OCI-M2 (cell line): ENCODE measurements at regions not wholly inside any gene's neighbourhood (a gene's known extent, or its start where the extent isn't known, plus 50 kb on each side); places are given as distances from the start of the nearest gene placed in this dataset.

ENCODE experiments used
- DNase-seq: peaks from one replicate; lab custom pipeline; 2025; ENCODE audit not compliant: unreplicated experiment; lab: John Stamatoyannopoulos, UW

DNA sequence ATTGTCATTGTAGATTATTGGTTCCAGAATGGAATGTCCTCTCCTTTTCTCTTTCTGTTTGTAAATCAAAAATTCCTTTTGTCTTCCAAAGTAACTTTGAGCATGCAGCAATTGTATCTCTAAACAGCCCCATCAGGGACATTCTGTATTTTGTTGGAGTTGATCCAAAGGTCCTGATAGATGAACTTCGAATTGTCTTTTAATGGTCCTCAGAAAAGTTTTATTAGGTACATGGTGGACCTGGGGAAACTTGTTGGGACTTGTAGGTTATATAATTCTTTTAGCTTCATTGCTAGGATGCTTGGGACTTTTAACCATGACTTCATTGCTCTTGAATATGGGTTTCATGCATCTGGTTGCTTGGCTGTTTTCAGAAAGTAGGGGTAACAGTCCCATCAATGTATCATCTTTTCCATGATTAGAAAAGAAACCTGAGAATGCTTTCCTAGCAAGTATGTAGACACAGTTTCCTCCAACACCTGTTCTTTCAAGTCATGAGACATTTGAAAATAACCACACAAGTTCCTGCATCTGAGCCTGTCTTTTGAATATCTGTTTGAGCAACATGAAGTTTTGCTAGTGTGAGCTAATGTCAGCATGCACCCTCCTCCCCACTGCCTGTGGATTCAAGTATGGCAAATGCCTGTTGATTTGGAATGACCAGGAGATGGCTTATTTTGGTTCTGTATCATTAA lies 413.1 kb downstream of the KCNRG start:
- no peak for DNase-seq

DNA sequence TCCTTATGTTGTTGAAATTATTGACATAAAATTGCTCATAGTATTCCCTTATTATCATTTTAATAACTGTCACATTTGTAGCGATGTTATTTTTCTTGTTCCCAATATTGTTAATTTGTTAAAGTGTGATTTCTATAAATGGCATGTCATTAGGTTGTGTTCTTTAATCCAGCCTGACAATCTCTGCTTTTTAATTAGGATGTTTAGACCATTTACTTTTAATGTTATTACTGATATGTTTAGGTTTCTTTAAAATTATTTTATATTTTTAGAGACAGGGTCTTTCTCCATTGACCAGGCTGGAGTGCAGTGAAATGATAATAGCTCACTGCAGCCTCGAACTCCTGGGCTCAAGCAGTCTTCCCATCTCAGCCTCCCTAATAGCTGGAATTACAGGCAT lies 408.5 kb downstream of the DLEU7 start:
- no peak for DNase-seq

DNA sequence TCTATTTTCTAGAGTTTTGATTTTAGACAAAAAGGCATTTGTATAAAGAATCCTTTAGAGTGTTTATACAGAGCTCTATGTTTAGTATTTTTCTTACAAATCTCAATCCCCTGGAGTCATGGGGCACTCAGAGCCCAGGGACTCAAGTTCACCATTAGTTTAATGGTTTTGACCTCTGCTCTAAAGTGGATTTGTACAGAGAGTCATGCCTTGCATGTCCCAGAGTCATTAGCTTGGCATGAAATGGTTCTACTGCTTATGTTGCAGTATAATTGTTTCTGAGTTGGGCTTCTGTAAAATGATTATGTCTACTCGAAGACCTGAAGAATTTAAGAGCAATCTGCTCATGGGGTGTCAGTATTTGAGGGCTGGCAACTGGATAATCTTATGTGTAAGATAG lies 406.2 kb downstream of the DLEU7 start:
- no peak for DNase-seq

DNA sequence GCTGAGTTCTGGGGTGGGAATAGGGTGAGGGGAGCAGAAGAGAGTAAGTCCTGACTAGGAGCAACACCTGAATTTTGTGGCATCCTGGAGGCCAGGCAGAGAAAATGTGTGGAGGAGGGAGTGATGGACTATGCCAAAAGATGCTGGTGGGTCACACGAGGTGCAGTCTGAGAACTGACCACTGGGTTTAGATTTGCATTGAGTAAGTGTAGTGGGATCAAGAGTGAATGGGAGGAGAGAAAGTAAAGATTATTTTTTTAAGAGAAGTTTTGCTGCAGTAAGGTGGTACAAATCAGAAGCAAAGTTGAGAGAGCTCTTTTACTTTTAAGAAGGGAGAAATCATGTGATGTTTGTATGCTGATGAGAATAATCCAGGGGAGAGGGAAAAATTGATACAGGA lies 405.1 kb downstream of the DLEU7 start:
- no peak for DNase-seq

DNA sequence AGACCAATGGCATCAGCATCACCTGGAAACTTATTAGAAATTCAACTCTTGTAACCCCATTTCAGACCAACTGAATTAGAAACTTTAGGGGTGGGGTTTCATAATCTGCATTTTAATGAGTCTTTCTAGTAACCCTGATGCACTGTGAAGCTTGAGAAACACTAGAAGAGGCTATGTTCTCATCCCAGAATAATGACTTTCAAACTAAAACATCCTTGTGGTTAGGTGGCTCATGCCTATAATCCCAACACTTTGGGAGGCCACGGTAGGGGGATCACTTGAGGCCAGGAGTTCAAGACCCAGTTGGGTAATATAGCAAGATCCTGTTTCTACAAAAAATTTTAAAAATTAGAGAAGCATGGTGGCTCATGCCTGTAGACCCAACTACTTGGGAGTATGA lies 402.4 kb downstream of the DLEU7 start:
- DNase-seq: no peak

DNA sequence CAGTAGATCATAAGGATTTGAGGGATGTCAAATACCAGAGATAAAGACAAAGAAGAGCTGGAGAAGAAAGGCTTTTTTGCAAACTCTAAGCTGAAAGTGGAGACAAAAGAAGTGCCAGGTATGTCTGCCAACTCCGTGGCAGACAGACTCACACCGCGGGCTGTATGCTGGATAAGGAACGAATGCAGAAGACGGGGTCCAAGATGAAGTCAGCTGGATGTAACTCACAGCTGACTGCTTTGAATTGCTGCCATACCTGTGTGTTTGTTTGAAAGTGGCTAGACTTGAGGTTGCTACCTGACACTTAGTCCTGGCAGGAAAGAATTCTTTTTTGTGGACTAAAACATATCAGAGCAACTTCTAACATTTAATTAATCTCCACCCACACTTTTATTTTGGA lies 398.8 kb downstream of the DLEU7 start:
- DNase-seq: no peak

DNA sequence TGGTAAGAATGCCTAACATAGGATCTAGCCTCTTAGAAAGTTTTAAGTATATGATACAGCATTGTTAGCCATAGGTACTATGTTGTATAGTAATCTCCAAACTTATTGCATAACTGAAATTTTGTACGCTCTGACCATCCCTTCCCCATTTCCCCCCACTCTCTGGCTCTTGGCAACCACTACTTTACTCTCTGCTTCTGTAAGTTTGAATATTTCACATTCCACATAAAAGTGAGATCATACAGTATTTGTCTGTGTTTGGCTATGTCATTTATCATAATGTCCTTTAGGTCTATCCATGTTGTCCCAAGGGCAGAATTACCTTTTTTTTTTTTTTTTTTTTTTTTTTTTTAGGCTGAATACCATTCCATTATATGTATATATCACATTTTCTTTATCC lies 396.9 kb downstream of the DLEU7 start:
- DNase-seq: no peak

DNA sequence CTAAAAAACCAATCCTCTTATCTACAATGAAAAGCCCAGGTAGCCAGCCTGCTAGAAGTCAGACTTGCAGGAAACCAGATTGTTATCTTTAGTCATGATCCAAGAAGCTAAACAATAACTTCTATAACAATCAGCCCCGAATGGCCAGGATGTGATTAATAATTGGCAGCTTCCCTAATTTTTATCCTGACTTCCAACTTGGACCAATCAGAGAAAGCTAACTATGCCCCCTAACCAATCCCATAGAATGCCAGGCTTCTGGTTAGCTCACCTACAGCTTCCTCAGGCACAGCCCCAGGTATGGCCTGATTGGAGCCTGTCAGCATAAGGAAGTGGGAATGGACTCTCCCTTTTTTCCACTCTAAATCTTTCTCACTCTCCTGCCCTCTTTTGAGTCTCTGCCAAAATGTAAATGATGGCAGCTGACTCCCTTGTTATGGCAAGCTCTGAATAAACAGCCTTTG lies 394.9 kb downstream of the DLEU7 start:
- DNase-seq: no peak

DNA sequence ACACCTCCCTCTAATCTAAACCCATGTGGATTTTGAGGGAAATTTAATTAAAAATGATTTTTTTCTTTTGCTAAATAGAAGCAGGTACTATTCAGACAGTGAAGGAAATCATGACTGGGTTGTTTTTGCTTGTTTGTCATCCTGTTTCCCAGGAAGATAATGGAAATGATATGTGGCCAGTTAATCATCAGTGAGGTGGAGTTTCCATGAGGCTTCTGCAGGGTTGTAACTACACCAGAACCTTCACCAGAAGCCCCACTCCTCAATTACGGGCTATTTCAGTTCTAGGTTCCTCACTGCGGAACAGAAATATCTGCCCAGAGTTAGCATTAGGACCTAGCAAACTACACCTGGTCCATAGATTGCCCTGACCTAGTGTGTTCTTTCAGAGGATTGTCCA lies 394.0 kb downstream of the DLEU7 start:
- DNase-seq: no peak

DNA sequence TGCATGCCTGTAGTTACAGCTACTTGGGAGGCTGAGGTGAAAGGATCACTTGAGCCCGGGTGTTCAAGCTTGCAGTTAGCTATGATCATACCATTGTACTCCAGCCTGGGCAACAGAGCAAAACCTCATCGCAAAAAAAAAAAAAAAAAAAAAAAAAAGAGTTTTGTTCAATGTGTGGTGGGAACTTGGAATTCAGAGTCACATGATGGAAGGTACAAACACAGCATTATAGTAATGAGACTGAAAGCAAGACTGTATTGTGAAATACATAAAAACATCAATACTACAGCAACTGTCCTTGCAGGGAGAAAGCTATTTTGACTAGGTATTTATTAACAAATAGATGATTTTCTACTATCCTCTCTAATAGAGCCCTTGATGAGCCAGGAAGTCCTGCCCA lies 393.2 kb downstream of the DLEU7 start:
- DNase-seq: no peak

DNA sequence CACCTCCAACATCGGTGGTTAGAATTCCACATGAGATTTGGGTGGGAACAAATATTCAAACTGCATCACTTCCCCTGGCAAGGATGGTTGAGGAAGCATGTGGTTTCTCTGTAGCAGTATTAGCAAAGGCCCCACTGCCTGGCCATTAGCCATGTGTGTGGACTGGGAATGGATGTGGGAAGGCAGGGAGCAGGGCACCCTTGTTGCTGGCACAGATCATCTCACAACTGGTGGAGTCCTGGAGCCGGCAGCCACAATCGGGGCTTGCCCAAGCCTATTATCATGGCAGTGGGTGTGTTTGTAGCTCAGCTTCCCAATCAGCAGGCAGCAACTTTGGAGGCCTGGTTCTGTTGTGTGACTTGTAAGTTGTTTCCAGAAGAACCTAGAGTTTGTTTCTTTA lies 391.9 kb downstream of the DLEU7 start:
- no peak for DNase-seq

DNA sequence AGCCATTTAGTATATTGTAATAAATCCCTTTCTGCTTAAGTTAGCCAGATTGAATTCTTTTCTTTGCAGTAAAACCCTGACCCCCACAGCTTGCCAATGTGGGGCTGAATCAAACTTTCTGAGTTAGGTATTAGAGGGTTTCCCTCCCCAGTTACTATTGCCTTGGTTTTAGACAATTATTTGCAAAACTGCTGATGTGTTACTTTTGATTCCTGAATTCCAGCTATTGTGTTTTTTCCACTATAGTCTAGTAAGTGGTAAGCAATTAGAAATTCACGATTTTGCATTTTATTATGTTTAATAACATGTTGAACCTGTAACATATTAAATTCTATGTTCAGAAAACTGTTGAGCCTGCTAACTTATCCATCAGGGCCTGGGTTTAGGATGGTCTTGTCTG lies 391.5 kb downstream of the DLEU7 start:
- DNase-seq: no peak

DNA sequence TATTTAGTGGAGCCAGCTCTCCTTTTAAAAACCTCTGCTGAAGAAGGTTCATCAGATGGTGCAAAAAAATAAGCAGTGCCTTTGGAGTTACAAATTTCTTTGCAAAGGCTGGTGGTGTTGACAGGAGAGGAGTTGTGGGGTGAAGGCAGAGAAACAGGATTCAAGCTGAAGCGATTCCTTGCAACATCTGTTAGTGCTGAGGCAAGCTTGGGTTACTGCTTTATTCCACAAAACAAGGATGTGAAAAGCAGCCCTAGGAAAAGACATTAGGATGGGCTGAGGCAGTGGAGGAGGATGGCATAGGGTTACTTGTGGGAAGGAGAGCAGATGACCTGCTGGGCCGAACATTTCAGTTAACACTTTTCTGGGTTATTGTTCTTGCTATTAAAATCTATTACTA lies 390.7 kb downstream of the DLEU7 start:
- DNase-seq: no peak

DNA sequence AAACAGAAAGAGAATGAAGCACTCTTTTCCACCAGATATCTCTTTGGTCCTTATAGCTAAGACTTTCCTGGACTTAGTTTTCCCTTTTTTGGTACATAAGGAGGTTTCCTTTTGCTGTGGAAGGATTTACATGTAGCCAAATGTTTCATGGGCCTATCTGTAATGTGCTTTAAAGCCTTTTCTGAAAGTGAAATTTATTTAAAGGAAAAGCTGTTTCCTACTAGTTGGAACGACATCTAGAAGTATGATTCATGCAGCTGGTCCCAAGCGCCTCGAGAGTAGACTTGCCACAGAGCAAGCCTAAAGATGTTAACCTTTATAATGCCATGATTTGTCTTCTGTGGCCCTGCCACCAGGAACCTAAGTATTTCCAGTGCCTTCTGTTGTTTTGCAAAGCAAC lies 390.3 kb downstream of the DLEU7 start:
- no peak for DNase-seq

DNA sequence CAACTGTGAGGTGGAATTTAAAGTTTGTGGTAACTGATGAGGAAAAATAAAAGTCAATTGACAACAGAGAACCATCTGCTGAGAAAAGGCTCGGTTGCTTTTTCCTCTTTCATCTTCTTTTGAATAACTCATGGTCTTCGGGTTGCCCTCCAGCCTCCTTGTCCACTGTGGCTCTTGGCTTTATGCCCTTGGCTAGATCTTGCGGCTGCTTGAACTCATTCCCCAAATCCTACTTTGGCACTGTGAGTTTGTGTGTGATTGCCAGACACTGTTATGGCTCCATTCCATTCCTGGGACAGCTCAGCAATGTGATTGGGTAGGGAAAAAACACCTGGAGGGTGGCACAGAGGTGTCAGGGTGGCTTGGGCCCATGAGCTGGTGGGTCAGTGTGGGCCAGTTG lies 387.4 kb downstream of the DLEU7 start:
- no peak for DNase-seq

DNA sequence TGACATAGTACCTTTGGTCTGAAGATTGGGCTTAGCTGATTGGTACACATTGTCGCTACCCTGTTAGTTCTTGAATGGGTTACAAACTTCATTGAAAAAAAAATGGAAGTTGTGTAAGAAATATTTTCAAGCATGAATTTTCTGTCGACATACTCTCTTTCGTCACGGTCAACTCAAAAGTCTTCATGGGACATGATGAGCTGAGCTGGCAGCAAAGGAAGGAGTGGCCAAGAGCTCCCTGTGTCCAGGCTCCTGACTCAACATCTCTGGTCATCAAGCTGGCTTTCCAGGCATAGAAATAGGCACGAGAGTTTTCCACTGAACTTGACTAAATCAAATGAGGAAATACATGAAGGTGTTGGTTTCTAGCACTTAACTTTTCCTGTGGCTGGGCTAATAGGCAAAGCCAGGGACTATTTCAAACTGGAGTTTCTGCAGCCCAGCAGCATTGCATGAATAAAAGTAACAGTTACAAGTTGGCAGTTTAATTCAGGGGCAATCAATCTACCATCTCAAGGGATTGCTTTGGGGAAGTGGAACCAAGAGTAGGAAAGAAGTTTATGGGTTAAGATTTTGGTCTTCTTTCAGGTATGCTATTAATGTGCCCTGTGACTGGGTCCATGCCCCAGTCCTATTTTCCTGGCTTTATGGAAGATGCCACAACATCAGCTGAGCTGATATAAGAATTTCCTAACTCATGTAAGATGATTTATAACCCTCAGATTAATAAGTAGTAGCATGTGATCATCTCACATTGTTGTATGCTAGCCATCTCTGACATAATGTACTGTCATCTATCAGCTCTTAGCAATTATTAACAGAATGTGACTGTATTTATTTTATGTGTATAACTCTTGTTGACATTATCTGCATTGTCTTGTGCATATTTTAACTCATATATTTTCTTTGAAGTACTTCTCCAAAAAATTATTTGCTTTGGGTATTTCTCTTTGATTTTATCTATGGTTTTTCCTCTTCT lies 385.8 kb downstream of the DLEU7 start:
- DNase-seq: no peak

DNA sequence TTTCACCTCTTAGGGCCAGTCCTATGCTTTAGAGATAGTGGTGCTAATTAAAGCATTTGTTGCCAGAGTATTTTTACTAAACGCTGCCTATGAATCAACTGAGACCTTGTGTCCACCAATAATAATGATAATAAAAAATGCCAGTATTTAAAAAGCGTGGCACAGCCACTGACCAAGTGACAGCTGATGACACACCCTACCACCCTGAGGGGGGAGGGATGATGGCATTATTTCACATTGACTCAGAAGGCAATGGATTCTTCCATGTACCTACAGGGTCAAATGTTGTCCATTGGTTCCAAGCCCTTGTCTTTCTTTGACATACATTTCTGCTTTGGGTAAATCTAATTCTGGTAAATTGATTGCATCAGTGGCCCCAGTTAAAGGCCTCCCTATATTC lies 384.4 kb downstream of the DLEU7 start:
- DNase-seq: no peak

DNA sequence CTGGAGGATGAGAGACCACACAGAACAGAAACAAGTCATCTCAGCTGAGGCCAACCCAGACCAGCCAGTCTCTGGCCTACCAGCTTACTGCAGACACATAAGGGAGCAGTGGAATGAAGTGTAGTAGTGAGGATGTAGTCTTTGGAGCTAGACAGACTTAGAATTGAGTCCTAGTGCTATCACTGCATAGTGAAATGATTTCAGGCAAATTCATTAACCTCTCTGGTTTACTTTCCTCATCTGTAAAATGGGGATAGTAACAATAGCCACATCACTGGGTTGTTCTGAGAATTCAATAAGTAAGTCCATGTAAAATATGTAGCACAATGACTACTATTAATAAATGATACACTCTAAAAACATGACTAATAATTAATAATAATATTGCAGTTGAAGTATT lies 383.8 kb downstream of the DLEU7 start:
- no peak for DNase-seq

DNA sequence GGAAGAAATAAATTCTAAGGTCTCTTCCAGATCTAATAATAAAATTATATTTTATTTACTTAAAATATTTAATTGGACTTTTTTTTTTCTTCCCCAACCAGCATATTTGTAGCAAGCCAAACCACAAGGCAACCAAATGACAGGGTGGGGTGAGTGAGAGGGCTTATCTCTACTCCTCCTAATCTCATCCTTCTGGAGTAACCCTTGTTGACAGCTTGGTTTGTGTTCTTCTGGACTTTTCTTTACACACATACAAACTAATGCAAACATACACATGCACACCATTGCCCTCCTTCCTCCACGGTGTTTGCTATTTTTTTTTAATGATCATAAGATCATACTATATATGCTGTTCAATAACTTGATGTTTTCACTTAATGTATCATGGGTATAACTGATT lies 383.1 kb downstream of the DLEU7 start:
- no peak for DNase-seq

DNA sequence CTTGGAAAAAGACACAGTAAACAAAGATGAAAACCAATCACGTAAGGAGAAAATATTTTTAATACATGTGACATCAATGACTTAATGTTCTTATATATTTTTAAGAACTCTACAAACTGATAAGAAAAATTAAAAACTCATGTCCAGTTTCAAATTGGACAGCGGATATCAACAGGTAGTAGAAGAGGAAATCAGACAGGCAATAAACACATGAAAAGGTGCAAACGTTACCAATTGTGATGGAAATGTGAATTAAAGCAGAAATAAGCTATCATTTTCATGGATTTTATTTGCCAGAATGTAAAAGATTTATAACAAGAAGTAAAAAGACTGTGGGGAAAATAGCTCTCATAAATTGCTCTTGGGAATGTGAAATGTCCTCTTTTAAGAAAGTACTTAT lies 382.3 kb downstream of the DLEU7 start:
- no peak for DNase-seq

DNA sequence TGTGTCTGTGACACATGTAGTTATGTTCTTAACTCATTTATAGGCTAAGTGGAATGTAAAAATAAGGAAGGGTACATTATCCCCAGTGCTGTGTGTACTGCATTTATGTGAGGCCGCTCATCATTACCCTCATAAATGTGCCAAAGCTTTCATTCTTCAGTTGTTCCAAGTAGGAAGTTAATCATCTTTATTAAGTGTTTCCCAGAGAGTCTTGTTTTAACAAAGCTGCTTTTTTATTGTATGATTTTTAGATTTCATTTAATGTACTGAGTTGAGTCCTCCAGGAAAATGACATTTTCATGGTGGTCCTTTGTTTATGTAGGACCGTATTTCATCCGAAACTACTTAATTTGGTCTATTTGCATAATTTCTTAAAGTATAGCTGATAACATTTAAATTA lies 379.8 kb downstream of the DLEU7 start:
- no peak for DNase-seq
